ENCODE measurements at regions not wholly inside any gene's neighbourhood (a gene's known extent, or its start where the extent isn't known, plus 50 kb on each side); places are given as distances from the start of the nearest gene placed in this dataset.

DNA sequence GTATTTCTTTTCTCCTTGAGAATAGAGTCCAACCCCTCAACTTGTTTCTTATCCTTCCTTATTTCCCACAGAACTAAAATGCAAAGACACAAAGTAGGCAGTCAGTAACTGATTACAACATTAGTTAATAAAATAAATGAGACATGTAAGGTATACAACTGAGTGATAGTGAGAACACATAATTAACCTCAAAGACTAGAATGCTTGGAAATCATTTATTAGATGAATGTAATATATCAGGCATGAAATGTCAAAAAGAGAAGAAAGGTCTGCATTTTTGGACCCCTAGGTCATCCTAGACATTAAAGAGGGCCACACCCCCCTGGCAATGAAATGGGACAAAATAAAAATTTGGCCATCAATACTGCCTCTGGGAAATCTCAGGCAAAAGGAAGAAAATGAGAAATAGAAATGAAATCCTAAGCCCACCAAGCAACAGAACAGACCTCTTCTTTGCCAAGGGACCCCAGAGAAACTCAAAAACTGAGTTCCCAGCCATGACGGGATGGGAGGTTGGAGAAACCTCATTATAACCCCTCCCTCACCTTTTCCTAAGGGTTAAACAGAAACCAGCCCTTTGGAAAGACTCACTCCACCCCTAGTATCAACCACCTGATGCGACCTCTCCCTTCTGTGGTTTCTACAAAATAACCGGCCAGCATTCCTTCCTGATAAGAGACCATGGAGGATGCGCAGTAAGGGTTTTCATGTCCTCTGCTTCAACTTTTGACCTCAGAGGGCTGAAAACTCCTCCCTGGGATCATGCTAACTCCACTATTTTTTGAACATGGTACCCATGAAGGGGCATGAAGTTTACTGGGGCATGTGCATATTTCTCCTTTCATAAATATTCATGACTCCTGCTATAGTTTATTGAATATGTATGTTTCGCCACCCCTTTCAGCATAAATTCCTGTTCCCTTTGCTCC, 90.0 kb upstream of the EXOC1L start:
- TF ChIP-seq ETV6 (CRISPR knock-in tag; IDR thresholded peaks at IDR 0.05) = no peak
- no peak for TF ChIP-seq ZBTB21 (CRISPR knock-in tag; IDR thresholded peaks at IDR 0.05; ENCODE audit: borderline replicate concordance)

Measured in WTC11 (cell line).